OCI-LY3 (cell line): ENCODE measurements at regions not wholly inside any gene's neighbourhood (a gene's known extent, or its start where the extent isn't known, plus 50 kb on each side); places are given as distances from the start of the nearest gene placed in this dataset.

ENCODE experiments used
- H2AFZ ChIP-seq: fragments of 200-600, 300-600 bp; shearing (Covaris generic); 2 replicates; pipeline ENCODE4 v1.6.0; 2014; ENCODE audit warnings: antibody characterized with exemption, low read depth, low read length
- H3K27ac ChIP-seq: fragments of 200-600, 300-600 bp; sonication (generic); 2 replicates; pipeline ENCODE4 v1.5.1; 2014; ENCODE audit warnings: mild to moderate bottlenecking, low read length, moderate library complexity, mixed read lengths
- H3K27me3 ChIP-seq: fragments of 200-600, 300-600 bp; sonication (generic); 2 replicates; pipeline ENCODE4 v1.6.1; 2014; ENCODE audit warnings: low read depth, low read length, mixed read lengths
- H3K36me3 ChIP-seq: fragments of 200-600, 300-600 bp; sonication (generic); replicated peaks from 2 replicates; pipeline ENCODE3; 2014; ENCODE audit warnings: low read depth, low read length, mixed read lengths
- H3K4me1 ChIP-seq: fragments of 300-600, 200-600 bp; sonication (generic); 2 replicates; pipeline ENCODE4 v1.6.1; 2014; ENCODE audit warnings: low read length, mixed read lengths
- H3K4me2 ChIP-seq: fragments of 200-600, 300-600 bp; sonication (generic); 2 replicates; pipeline ENCODE4 v1.6.1; 2014; ENCODE audit warnings: low read length, mixed read lengths
- H3K4me3 ChIP-seq: fragments of 300-600, 200-600 bp; sonication (generic); 2 replicates; pipeline ENCODE4 v1.5.1; 2014; ENCODE audit warnings: antibody characterized with exemption, mild to moderate bottlenecking, low read length, moderate library complexity
- H3K79me2 ChIP-seq: fragments of 300-600, 200-600 bp; shearing (Covaris generic); 2 replicates; pipeline ENCODE4 v1.6.1; 2014; ENCODE audit warnings: mild to moderate bottlenecking, low read length, mixed read lengths
- H3K9ac ChIP-seq: fragments of 300-600, 200-600 bp; shearing (Covaris generic); 2 replicates; pipeline ENCODE4 v1.6.0; 2014; ENCODE audit warnings: mild to moderate bottlenecking, low read length, moderate library complexity
- H3K9me3 ChIP-seq: fragments of 200-600, 300-600 bp; shearing (Covaris generic); 2 replicates; pipeline ENCODE4 v1.6.1; 2014; ENCODE audit warnings: low read length, mixed read lengths; ENCODE audit not compliant: insufficient read depth
- H4K20me1 ChIP-seq: fragments of 200-600, 300-600 bp; sonication (generic); 2 replicates; pipeline ENCODE4 v1.6.1; 2016; ENCODE audit warnings: low read length, mixed read lengths; ENCODE audit not compliant: insufficient read depth
- EZH2phosphoT487 ChIP-seq: fragments of 200-600 bp; shearing (Covaris generic); IDR thresholded peaks from 2 replicates; pipeline ENCODE4 v1.6.1; 2018; ENCODE audit warnings: antibody characterized with exemption, mixed run types, low read depth
- TF ChIP-seq, protein P1 (sequence below): fragments of 200-600, 300-600 bp; sonication (generic); IDR thresholded peaks from 2 replicates; pipeline ENCODE4 v1.5.1; 2014; ENCODE audit warnings: antibody characterized with exemption, low read length, low read depth

DNA sequence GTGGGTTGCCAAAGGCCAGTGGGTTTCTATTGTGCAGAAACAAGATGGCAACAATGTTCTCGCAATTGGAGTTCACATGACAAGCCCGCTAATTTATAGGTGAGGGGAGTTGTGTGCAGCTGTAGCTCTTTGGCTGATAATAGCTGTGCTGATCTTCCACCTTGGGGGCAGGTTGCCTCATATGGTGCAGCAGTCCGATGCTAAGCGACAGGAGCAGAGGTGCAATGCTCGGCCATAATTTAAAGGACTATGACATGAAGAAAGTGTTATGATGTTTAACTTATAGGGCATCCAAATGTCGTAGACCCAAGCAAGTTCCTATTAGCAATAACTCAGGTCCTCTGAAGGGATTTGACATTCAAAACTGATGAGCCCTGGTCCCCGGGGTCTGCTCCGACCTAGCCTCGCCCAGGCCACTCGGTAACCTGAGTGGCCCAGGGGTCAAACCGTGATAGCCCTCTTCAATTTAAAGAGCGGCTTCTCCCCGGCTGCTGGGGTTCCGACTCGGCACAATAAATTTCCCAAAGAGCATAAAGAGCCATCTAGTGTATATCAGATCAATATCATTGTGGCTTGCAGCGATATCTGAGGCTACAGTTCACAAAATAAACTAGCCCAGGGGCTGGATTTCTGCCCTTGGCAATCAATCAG lies 724.0 kb downstream of the IRX1 start:
- Histone ChIP-seq H4K20me1 (no peaks in the 10 kb centered on the region), H3K27me3 (no peaks in the 10 kb centered on the region), H3K9me3 (no peaks in the 10 kb centered on the region), H3K4me1 (peaks cover 15% of the 10 kb centered on the region), H3K4me2 (no peak overlapping the region), H3K9ac (no peak overlapping the region), H3K36me3 (no peaks in the 10 kb centered on the region), H3K79me2 (no peaks in the 10 kb centered on the region), H3K27ac (no peak overlapping the region), H3K4me3 (no peak overlapping the region), H2AFZ (no peak overlapping the region)
- TF ChIP-seq, protein P1, sequence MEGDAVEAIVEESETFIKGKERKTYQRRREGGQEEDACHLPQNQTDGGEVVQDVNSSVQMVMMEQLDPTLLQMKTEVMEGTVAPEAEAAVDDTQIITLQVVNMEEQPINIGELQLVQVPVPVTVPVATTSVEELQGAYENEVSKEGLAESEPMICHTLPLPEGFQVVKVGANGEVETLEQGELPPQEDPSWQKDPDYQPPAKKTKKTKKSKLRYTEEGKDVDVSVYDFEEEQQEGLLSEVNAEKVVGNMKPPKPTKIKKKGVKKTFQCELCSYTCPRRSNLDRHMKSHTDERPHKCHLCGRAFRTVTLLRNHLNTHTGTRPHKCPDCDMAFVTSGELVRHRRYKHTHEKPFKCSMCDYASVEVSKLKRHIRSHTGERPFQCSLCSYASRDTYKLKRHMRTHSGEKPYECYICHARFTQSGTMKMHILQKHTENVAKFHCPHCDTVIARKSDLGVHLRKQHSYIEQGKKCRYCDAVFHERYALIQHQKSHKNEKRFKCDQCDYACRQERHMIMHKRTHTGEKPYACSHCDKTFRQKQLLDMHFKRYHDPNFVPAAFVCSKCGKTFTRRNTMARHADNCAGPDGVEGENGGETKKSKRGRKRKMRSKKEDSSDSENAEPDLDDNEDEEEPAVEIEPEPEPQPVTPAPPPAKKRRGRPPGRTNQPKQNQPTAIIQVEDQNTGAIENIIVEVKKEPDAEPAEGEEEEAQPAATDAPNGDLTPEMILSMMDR = no peak
- no peak for TF ChIP-seq EZH2phosphoT487

- Histone ChIP-seq H3K27ac (no peak overlapping the region), H4K20me1 (no peaks in the 10 kb centered on the region), H3K4me3 (no peak overlapping the region), H3K79me2 (no peaks in the 10 kb centered on the region), H2AFZ (no peak overlapping the region), H3K9ac (no peak overlapping the region), H3K36me3 (no peaks in the 10 kb centered on the region), H3K27me3 (no peaks in the 10 kb centered on the region), H3K4me1 (no peaks in the 10 kb centered on the region), H3K9me3 (no peaks in the 10 kb centered on the region), H3K4me2 (no peak overlapping the region)
- no peak for TF ChIP-seq EZH2phosphoT487
- TF ChIP-seq, protein P1 = no peak
Observed at GRCh38 chr5:4330327-4330726, 734.7 kb downstream of the IRX1 start.

DNA sequence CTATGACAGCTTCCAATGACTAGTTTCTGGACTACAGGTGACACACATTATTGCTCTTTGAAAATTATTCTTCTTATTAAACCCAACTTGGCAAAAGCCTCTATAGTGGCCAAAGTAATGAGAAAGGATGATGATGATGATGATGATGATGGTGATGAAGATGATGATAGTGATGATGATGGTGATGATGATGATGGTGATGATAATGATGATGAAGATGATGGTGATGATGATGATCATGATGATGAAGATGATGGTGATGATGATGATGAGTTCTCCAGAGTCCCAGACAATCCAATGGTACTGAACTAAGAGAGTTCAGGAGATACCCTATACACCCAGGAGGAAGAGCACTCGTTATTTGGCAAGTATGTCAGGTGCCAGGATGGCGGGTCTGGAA lies 739.4 kb downstream of the IRX1 start:
- Histone ChIP-seq H3K79me2 (no peaks in the 10 kb centered on the region), H3K4me1 (no peaks in the 10 kb centered on the region), H3K9me3 (no peaks in the 10 kb centered on the region), H2AFZ (no peak overlapping the region), H3K4me2 (no peak overlapping the region), H3K9ac (no peak overlapping the region), H3K27me3 (no peaks in the 10 kb centered on the region), H3K36me3 (no peaks in the 10 kb centered on the region), H3K4me3 (no peak overlapping the region), H3K27ac (no peak overlapping the region), H4K20me1 (no peaks in the 10 kb centered on the region)
- TF ChIP-seq, protein P1 = no peak
- TF ChIP-seq EZH2phosphoT487 = no peak

- TF ChIP-seq EZH2phosphoT487 = no peak
- TF ChIP-seq, protein P1 = no peak
- no peaks in the 10 kb centered on the region for H3K27me3 ChIP-seq
- no peaks in the 10 kb centered on the region for H4K20me1 ChIP-seq
- H3K4me2 ChIP-seq = no peak overlapping the region
- H3K27ac ChIP-seq = no peak overlapping the region
- no peak overlapping the region for H3K9ac ChIP-seq
- no peak overlapping the region for H2AFZ ChIP-seq
- H3K9me3 ChIP-seq = no peaks in the 10 kb centered on the region
- no peaks in the 10 kb centered on the region for H3K36me3 ChIP-seq
- H3K79me2 ChIP-seq = no peaks in the 10 kb centered on the region
- no peak overlapping the region for H3K4me3 ChIP-seq
- H3K4me1 ChIP-seq = no peaks in the 10 kb centered on the region
Observed at GRCh38 chr5:4337519-4337918, 741.9 kb downstream of the IRX1 start.
